Liver (tissue), 8 donors: ENCODE measurements at regions not wholly inside any gene's neighbourhood (a gene's known extent, or its start where the extent isn't known, plus 50 kb on each side); places are given as distances from the start of the nearest gene placed in this dataset.

ENCODE experiments used
- DNase-seq: peaks from one replicate; pipeline ENCODE4 v3.0.0-alpha.2; 2017; ENCODE audit warnings: low spot score
- H3K27ac ChIP-seq, 2 donors: one replicate each; pipeline ENCODE4 v1.7.0; 2013; ENCODE audit warnings: inconsistent platforms in 2 of 2, low read length in 2 of 2, control low read depth in 1 of 2, low read depth in 1 of 2, mild to moderate bottlenecking in 1 of 2
- H3K27me3 ChIP-seq, 4 donors: one replicate each; pipeline versions ENCODE4 v1.6.1 to v1.7.0; 2013; ENCODE audit warnings: low read length in 3 of 4, inconsistent platforms in 1 of 4, mild to moderate bottlenecking in 1 of 4, moderate library complexity in 1 of 4; ENCODE audit not compliant: control insufficient read depth in 4 of 4, insufficient read depth in 4 of 4
- H3K36me3 ChIP-seq, 4 donors: one replicate each; pipeline versions ENCODE4 v1.6.1 to v1.7.0; 2013; ENCODE audit warnings: low read length in 3 of 4, mild to moderate bottlenecking in 3 of 4, low read depth in 1 of 4, moderate library complexity in 1 of 4; ENCODE audit not compliant: control insufficient read depth in 4 of 4, insufficient read depth in 3 of 4
- H3K4me1 ChIP-seq, 4 donors: one replicate each; pipeline versions ENCODE4 v1.6.1 to v1.7.0; 2013; ENCODE audit warnings: low read length in 3 of 4, mild to moderate bottlenecking in 3 of 4, moderate library complexity in 1 of 4; ENCODE audit not compliant: control insufficient read depth in 4 of 4, insufficient read depth in 4 of 4
- H3K4me3 ChIP-seq, 3 donors: one replicate each; pipeline versions ENCODE4 v1.6.1 to v1.7.0; 2013; ENCODE audit warnings: low read length in 3 of 3, control low read depth in 1 of 3, low read depth in 1 of 3, mild to moderate bottlenecking in 1 of 3
- H3K9ac ChIP-seq, 2 donors: one replicate each; pipeline ENCODE4 v1.7.0; 2013; ENCODE audit warnings: low read length in 2 of 2, mild to moderate bottlenecking in 2 of 2, moderate library complexity in 2 of 2, control low read depth in 1 of 2, low read depth in 1 of 2
- H3K9me3 ChIP-seq, 4 donors: one replicate each; pipeline versions ENCODE4 v1.6.1 to v1.7.0; 2013; ENCODE audit warnings: low read length in 3 of 4; ENCODE audit not compliant: control insufficient read depth in 4 of 4
- CTCF ChIP-seq: fragments of 150-350 bp; IDR thresholded peaks from 2 replicates; pipeline ENCODE4 v1.5.1; 2017; ENCODE audit warnings: improper control_type of control experiment, low read depth, low read length; ENCODE audit not compliant: missing input control
- FOXA1 ChIP-seq: IDR thresholded peaks from 2 replicates; pipeline ENCODE4 v1.6.1; 2016; ENCODE audit warnings: antibody characterized with exemption
- FOXA2 ChIP-seq: IDR thresholded peaks from 2 replicates; pipeline ENCODE4 v1.6.1; 2016; ENCODE audit warnings: antibody characterized with exemption
- HNF4A ChIP-seq, 2 donors: conservative IDR thresholded peaks; 2 replicates each; pipeline ENCODE4 v1.6.1; 2016; ENCODE audit warnings: antibody characterized with exemption in 2 of 2, mild to moderate bottlenecking in 2 of 2
- HNF4G ChIP-seq: IDR thresholded peaks from 2 replicates; pipeline ENCODE4 v1.6.1; 2016; ENCODE audit warnings: antibody characterized with exemption
- JUND ChIP-seq, 2 donors: IDR thresholded peaks; 2 replicates each; pipeline ENCODE4 v1.6.1; 2016; ENCODE audit warnings: antibody characterized with exemption in 2 of 2
- NR2F2 ChIP-seq: IDR thresholded peaks from 2 replicates; pipeline ENCODE4 v1.6.1; 2016; ENCODE audit warnings: antibody characterized with exemption
- RAD21 ChIP-seq, 2 donors: IDR thresholded peaks; 2 replicates each; pipeline ENCODE4 v1.6.1; 2016; ENCODE audit warnings: antibody characterized with exemption in 2 of 2, mild to moderate bottlenecking in 2 of 2
- SP1 ChIP-seq: IDR thresholded peaks from 2 replicates; pipeline ENCODE4 v1.6.1; 2018; ENCODE audit warnings: antibody characterized with exemption, mild to moderate bottlenecking
- TAF1 ChIP-seq: conservative IDR thresholded peaks from 2 replicates; pipeline ENCODE4 v1.6.1; 2016; ENCODE audit warnings: antibody characterized with exemption, mild to moderate bottlenecking
- YY1 ChIP-seq: IDR thresholded peaks from 2 replicates; pipeline ENCODE4 v1.6.1; 2016; ENCODE audit warnings: antibody characterized with exemption, mild to moderate bottlenecking
- WGBS: extraction: QIAGEN DNeasy Blood & Tissue Kit; methylation state at CpG from one replicate; pipeline ENCODE4 v1.1.7; 2013; 5-methylcytosine and 5-hydroxymethylcytosine counted together
- TF ChIP-seq, protein P1 (sequence below): IDR thresholded peaks from 2 replicates; pipeline ENCODE4 v1.6.1; 2016; ENCODE audit warnings: antibody characterized with exemption, mild to moderate bottlenecking
- TF ChIP-seq, protein P2 (sequence below): IDR thresholded peaks from 2 replicates; pipeline ENCODE4 v1.6.1; 2016; ENCODE audit warnings: antibody characterized with exemption
- TF ChIP-seq, protein P3 (sequence below): IDR thresholded peaks from 2 replicates; pipeline ENCODE4 v1.6.1; 2016; ENCODE audit warnings: antibody characterized with exemption
- TF ChIP-seq, protein P4 (sequence below): IDR thresholded peaks from 2 replicates; pipeline ENCODE4 v1.6.1; 2016; ENCODE audit warnings: antibody characterized with exemption
- donor health status: healthy.
- donor health status: healthy.
- donor health status: healthy.
- donor health status: healthy.
- donor health status: healthy.

- 70% methylated on average over 4 of the region's 4 CpGs for WGBS
- H3K9me3 ChIP-seq, result no peaks in the 10 kb centered on the region
Observed at GRCh38 chr17:79459846-79460245, 151.0 kb downstream of the RBFOX3 start.

GRCh38 chr17:79459003-79459655 lies 151.7 kb downstream of the RBFOX3 start:
- Histone ChIP-seq H3K27ac (no peak overlapping the region), H3K9ac (no peak overlapping the region), H3K4me1 (no peaks in the 10 kb centered on the region), H3K4me3 (no peak overlapping the region), H3K9me3 (no peaks in the 10 kb centered on the region), H3K27me3 (peaks cover 0 to 2% (median 0%) of the 10 kb centered on the region in 4 donors), H3K36me3 (peaks cover 0 to 1% (median 0%) of the 10 kb centered on the region in 4 donors)
- 72% methylated on average over 12 of the region's 12 CpGs for WGBS
- no peak for DNase-seq
- TF ChIP-seq YY1 (no peak), FOXA2 (no peak), RAD21 (IDR thresholded peaks at IDR 0.05) (no peak), FOXA1 (no peak), SP1 (no peak), HNF4A (conservative IDR thresholded peaks at IDR 0.05) (no peak), JUND (IDR thresholded peaks at IDR 0.05) (no peak), NR2F2 (no peak), HNF4G (no peak)
- TF ChIP-seq, protein P1, sequence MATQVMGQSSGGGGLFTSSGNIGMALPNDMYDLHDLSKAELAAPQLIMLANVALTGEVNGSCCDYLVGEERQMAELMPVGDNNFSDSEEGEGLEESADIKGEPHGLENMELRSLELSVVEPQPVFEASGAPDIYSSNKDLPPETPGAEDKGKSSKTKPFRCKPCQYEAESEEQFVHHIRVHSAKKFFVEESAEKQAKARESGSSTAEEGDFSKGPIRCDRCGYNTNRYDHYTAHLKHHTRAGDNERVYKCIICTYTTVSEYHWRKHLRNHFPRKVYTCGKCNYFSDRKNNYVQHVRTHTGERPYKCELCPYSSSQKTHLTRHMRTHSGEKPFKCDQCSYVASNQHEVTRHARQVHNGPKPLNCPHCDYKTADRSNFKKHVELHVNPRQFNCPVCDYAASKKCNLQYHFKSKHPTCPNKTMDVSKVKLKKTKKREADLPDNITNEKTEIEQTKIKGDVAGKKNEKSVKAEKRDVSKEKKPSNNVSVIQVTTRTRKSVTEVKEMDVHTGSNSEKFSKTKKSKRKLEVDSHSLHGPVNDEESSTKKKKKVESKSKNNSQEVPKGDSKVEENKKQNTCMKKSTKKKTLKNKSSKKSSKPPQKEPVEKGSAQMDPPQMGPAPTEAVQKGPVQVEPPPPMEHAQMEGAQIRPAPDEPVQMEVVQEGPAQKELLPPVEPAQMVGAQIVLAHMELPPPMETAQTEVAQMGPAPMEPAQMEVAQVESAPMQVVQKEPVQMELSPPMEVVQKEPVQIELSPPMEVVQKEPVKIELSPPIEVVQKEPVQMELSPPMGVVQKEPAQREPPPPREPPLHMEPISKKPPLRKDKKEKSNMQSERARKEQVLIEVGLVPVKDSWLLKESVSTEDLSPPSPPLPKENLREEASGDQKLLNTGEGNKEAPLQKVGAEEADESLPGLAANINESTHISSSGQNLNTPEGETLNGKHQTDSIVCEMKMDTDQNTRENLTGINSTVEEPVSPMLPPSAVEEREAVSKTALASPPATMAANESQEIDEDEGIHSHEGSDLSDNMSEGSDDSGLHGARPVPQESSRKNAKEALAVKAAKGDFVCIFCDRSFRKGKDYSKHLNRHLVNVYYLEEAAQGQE, result no peak
- TF ChIP-seq, protein P2, sequence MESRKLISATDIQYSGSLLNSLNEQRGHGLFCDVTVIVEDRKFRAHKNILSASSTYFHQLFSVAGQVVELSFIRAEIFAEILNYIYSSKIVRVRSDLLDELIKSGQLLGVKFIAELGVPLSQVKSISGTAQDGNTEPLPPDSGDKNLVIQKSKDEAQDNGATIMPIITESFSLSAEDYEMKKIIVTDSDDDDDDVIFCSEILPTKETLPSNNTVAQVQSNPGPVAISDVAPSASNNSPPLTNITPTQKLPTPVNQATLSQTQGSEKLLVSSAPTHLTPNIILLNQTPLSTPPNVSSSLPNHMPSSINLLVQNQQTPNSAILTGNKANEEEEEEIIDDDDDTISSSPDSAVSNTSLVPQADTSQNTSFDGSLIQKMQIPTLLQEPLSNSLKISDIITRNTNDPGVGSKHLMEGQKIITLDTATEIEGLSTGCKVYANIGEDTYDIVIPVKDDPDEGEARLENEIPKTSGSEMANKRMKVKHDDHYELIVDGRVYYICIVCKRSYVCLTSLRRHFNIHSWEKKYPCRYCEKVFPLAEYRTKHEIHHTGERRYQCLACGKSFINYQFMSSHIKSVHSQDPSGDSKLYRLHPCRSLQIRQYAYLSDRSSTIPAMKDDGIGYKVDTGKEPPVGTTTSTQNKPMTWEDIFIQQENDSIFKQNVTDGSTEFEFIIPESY, result no peak
- TF ChIP-seq, protein P3, sequence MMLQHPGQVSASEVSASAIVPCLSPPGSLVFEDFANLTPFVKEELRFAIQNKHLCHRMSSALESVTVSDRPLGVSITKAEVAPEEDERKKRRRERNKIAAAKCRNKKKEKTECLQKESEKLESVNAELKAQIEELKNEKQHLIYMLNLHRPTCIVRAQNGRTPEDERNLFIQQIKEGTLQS, result no peak
- TF ChIP-seq, protein P4, sequence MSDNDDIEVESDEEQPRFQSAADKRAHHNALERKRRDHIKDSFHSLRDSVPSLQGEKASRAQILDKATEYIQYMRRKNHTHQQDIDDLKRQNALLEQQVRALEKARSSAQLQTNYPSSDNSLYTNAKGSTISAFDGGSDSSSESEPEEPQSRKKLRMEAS, result no peak

More at GRCh38 chr17:79459846-79460245, 151.0 kb downstream of the RBFOX3 start:
- no peak for TF ChIP-seq CTCF
- TF ChIP-seq, protein P1, result no peak
- TF ChIP-seq FOXA1, result no peak
- no peak for TF ChIP-seq TAF1
- TF ChIP-seq, protein P4, result no peak
- no peak for TF ChIP-seq RAD21 (IDR thresholded peaks at IDR 0.05)
- no peaks in the 10 kb centered on the region for H3K4me1 ChIP-seq
- DNase-seq, result no peak
- no peak overlapping the region for H3K9ac ChIP-seq
- peaks cover 0 to 2% (median 0%) of the 10 kb centered on the region in 4 donors for H3K27me3 ChIP-seq
- no peak overlapping the region for H3K27ac ChIP-seq
- H3K4me3 ChIP-seq, result no peak overlapping the region
- peaks cover 0 to 1% (median 0%) of the 10 kb centered on the region in 4 donors for H3K36me3 ChIP-seq
